GM12878 (cell line): ENCODE measurements at regions not wholly inside any gene's neighbourhood (a gene's known extent, or its start where the extent isn't known, plus 50 kb on each side); places are given as distances from the start of the nearest gene placed in this dataset.

Experiments
- ATAC-seq: fragments of 200-7000 bp; cut with Tn5 transposase; 3 replicates; pipeline ENCODE4 v1.9.1; 2020; ENCODE audit warnings: mild to moderate bottlenecking, moderate library complexity
- BruUV-seq: library from RNA; stranded (reverse); fragments of 400-500 nt; replicated peaks from 2 replicates; lab custom pipeline; 2021; lab: Mats Ljungman, UMichigan
- CTCF ChIA-PET: fragments of 300-600 bp; sonication (Branson Sonifier 250); formaldehyde crosslinking; extraction: SDS; loops from one replicate; lab custom pipeline; 2021; ENCODE audit warnings: inconsistent platforms; lab: Yijun Ruan, JAX
- POLR2A ChIA-PET: fragments of 350-600 bp; formaldehyde crosslinking; extraction: SDS; loops from one replicate; lab custom pipeline; 2021; ENCODE audit warnings: inconsistent platforms; lab: Charles Lee
- RAD21 ChIA-PET: fragments of 300-600 bp; sonication (Branson Sonifier 250); formaldehyde crosslinking; loops from one replicate; lab custom pipeline; 2023; ENCODE audit warnings: antibody characterized with exemption; ENCODE audit not compliant: unreplicated experiment; lab: Charles Lee
- SMC1A ChIA-PET: fragments of 300-600 bp; sonication (Branson Sonifier 250); formaldehyde crosslinking; loops from one replicate; lab custom pipeline; 2023; ENCODE audit not compliant: unreplicated experiment, uncharacterized antibody; lab: Charles Lee
- DNase-seq: peaks from one replicate; pipeline ENCODE4 v3.0.0-alpha.2; 2011; ENCODE audit warnings: low read depth, low spot score
- FAIRE-seq: peaks from 3 replicates; lab custom pipeline; 2011; peaks lifted over from hg19 to GRCh38; lab: Jason Lieb, UNC
- H2AFZ ChIP-seq: 2 replicates; pipeline ENCODE4 v1.6.0; 2011; ENCODE audit warnings: low read depth, low read length, control low read depth; ENCODE audit not compliant: control insufficient read depth
- H3K27ac ChIP-seq: 2 replicates; pipeline ENCODE4 v1.5.1; 2011; ENCODE audit warnings: control low read depth; ENCODE audit not compliant: control insufficient read depth, insufficient read depth
- H3K27me3 ChIP-seq, 2 experiments: replicated peaks in 1 of 2; 2 replicates each; pipeline versions ENCODE4 v1.6.0 to v1.6.1; 2011; ENCODE audit warnings: low read length in 1 of 2; ENCODE audit not compliant: control insufficient read depth in 2 of 2, insufficient read depth in 2 of 2
- H3K36me3 ChIP-seq, 2 experiments: 2 replicates each; pipeline ENCODE4 v1.5.1; 2011; ENCODE audit warnings: low read length in 1 of 2; ENCODE audit not compliant: control insufficient read depth in 2 of 2, insufficient read depth in 2 of 2
- H3K4me1 ChIP-seq: 2 replicates; pipeline ENCODE4 v1.6.1; 2011; ENCODE audit warnings: mild to moderate bottlenecking, low read length, moderate library complexity, mixed read lengths; ENCODE audit not compliant: control insufficient read depth, insufficient read depth
- H3K4me2 ChIP-seq: 2 replicates; pipeline ENCODE4 v1.6.0; 2011; ENCODE audit warnings: control low read depth; ENCODE audit not compliant: control insufficient read depth, insufficient read depth
- H3K4me3 ChIP-seq: fragments of 200-600 bp; sonication (generic); 2 replicates; pipeline ENCODE4 v1.5.1; 2016
- H3K79me2 ChIP-seq: 2 replicates; pipeline ENCODE4 v1.6.0; 2011; ENCODE audit warnings: low read length; ENCODE audit not compliant: control insufficient read depth, insufficient read depth
- H3K9ac ChIP-seq: 2 replicates; pipeline ENCODE4 v1.8.0; 2011; ENCODE audit warnings: low read length, control low read depth, mixed read lengths; ENCODE audit not compliant: control insufficient read depth, insufficient read depth
- H3K9me3 ChIP-seq: replicated peaks from 3 replicates; pipeline ENCODE4 v1.5.1; 2011; ENCODE audit warnings: mild to moderate bottlenecking, low read length; ENCODE audit not compliant: control insufficient read depth, insufficient read depth
- H4K20me1 ChIP-seq: 2 replicates; pipeline ENCODE4 v1.6.0; 2011; ENCODE audit not compliant: control insufficient read depth, insufficient read depth
- ATF3 ChIP-seq: IDR thresholded peaks from 2 replicates; pipeline ENCODE4 v1.6.1; 2011; ENCODE audit warnings: low read depth, mild to moderate bottlenecking, low read length, moderate library complexity, borderline replicate concordance; ENCODE audit errors: extremely low read depth
- BRCA1 ChIP-seq: IDR thresholded peaks from 2 replicates; pipeline ENCODE4 v1.6.1; 2011; ENCODE audit warnings: low read depth, low read length, improper control_type of control experiment
- ELK1 ChIP-seq: IDR thresholded peaks from 2 replicates; pipeline ENCODE4 v1.6.1; 2012; ENCODE audit warnings: low read depth, low read length, improper control_type of control experiment
- ETV6 ChIP-seq, 2 experiments: fragments of 450-650 bp in 1 of 2; IDR thresholded peaks in 1 of 2; conservative IDR thresholded peaks in 1 of 2; 2 replicates each; pipeline ENCODE4 v1.6.1; 2014; ENCODE audit warnings: antibody characterized with exemption in 1 of 2, borderline replicate concordance in 1 of 2, low read depth in 1 of 2, mild to moderate bottlenecking in 1 of 2, moderate library complexity in 1 of 2
- GATAD2B ChIP-seq: fragments of 450-650 bp; conservative IDR thresholded peaks from 2 replicates; pipeline ENCODE4 v1.6.1; 2017; ENCODE audit warnings: low read depth, mild to moderate bottlenecking, moderate library complexity
- PAX8 ChIP-seq: fragments of 450-650 bp; IDR thresholded peaks from 2 replicates; pipeline ENCODE4 v1.6.1; 2017; ENCODE audit warnings: mild to moderate bottlenecking, moderate library complexity
- RCOR1 ChIP-seq: conservative IDR thresholded peaks from 2 replicates; pipeline ENCODE4 v1.6.1; 2012; ENCODE audit warnings: low read depth, low read length, improper control_type of control experiment
- SIN3A ChIP-seq: IDR thresholded peaks from 2 replicates; pipeline ENCODE4 v1.6.1; 2012; ENCODE audit warnings: low read depth, low read length, improper control_type of control experiment
- SMC3 ChIP-seq: IDR thresholded peaks from 2 replicates; pipeline ENCODE4 v1.6.1; 2011; ENCODE audit warnings: low read length, improper control_type of control experiment, borderline replicate concordance
- SREBF1 ChIP-seq: IDR thresholded peaks from 2 replicates; pipeline ENCODE4 v1.6.1; 2012; ENCODE audit warnings: mild to moderate bottlenecking, low read length
- TCF12 ChIP-seq: IDR thresholded peaks from 2 replicates; pipeline ENCODE4 v1.6.1; 2011; ENCODE audit warnings: low read depth, mild to moderate bottlenecking, low read length
- ZNF217 ChIP-seq: fragments of 450-650 bp; IDR thresholded peaks from 2 replicates; pipeline ENCODE4 v1.6.1; 2017; ENCODE audit warnings: antibody characterized with exemption, mild to moderate bottlenecking
- ZNF24 ChIP-seq: fragments of 450-650 bp; IDR thresholded peaks from 2 replicates; pipeline ENCODE4 v1.6.1; 2017; ENCODE audit warnings: antibody characterized with exemption, mild to moderate bottlenecking
- ZNF687 ChIP-seq: fragments of 450-650 bp; IDR thresholded peaks from 2 replicates; pipeline ENCODE4 v1.6.1; 2017; ENCODE audit warnings: mild to moderate bottlenecking, moderate library complexity
- WGBS: methylation state at CpG from one replicate; pipeline ENCODE4 v1.1.6; 2016; ENCODE audit warnings: low lambda C conversion rate; ENCODE audit not compliant: insufficient replicate concordance, insufficient coverage; ENCODE audit errors: missing lambda C conversion rate; 5-methylcytosine and 5-hydroxymethylcytosine counted together
- in situ Hi-C: fragments of 300-500 bp; cut with MboI; formaldehyde crosslinking; loops from 9 replicates; pipeline ENCODE4 v1.14.3; 2018; ENCODE audit warnings: mixed read lengths
- intact Hi-C: fragments of 100-400 bp; cut with micrococcal nuclease; formaldehyde crosslinking; loops from one replicate; pipeline ENCODE4 v1.14.2; 2022; ENCODE audit not compliant: unreplicated experiment

- TF ChIP-seq ETV6 (conservative IDR thresholded peaks at IDR 0.05 in 1 of 2, IDR thresholded peaks at IDR 0.05 in 1 of 2; ENCODE audit: borderline replicate concordance in 1 of 2, low read depth in 1 of 2) = no peak
- TF ChIP-seq TCF12 = no peak
- no peak for TF ChIP-seq ZNF217
- no peak for TF ChIP-seq SIN3A
- TF ChIP-seq RCOR1 = no peak
- no peak for TF ChIP-seq ELK1
Observed at GRCh38 chr20:22508426-22508825, 75.9 kb downstream of the FOXA2 start (continued).

GRCh38 chr20:22507240-22507961 lies 77.0 kb downstream of the FOXA2 start:
- Histone ChIP-seq H3K4me2 (no peak overlapping the region), H3K4me3 (no peak overlapping the region), H4K20me1 (no peaks in the 10 kb centered on the region), H3K9ac (no peak overlapping the region), H3K27ac (no peak overlapping the region), H3K9me3 (no peaks in the 10 kb centered on the region), H3K79me2 (no peaks in the 10 kb centered on the region), H2AFZ (no peak overlapping the region), H3K36me3 (no peaks in the 10 kb centered on the region), H3K4me1 (no peaks in the 10 kb centered on the region), H3K27me3 (no peaks in the 10 kb centered on the region)
- ChIA-PET SMC1A (no interaction called here), CTCF (interaction anchor here (1.0 kb wide), 1 partner anchor 23 kb away, joined by 3 read pairs; no protein-coding TSS in a partner anchor), POLR2A (no interaction called here), RAD21 (no interaction called here)
- FAIRE-seq (no peak), DNase-seq (no peak), ATAC-seq (no peak)
- in situ Hi-C loops = no loop called here
- BruUV-seq = no TSS peak
- WGBS = 31% methylated on average over 5 of the region's 5 CpGs
- intact Hi-C loops = no loop called here
- no peak for TF ChIP-seq ZNF24
- no peak for TF ChIP-seq PAX8
- TF ChIP-seq GATAD2B = no peak
- no peak for TF ChIP-seq TCF12
- no peak for TF ChIP-seq SREBF1
- no peak for TF ChIP-seq ATF3
- TF ChIP-seq BRCA1 = no peak
- TF ChIP-seq SMC3 = no peak
- TF ChIP-seq ZNF687 = no peak
